ENCODE measurements at regions not wholly inside any gene's neighbourhood (a gene's known extent, or its start where the extent isn't known, plus 50 kb on each side); places are given as distances from the start of the nearest gene placed in this dataset.

DNA sequence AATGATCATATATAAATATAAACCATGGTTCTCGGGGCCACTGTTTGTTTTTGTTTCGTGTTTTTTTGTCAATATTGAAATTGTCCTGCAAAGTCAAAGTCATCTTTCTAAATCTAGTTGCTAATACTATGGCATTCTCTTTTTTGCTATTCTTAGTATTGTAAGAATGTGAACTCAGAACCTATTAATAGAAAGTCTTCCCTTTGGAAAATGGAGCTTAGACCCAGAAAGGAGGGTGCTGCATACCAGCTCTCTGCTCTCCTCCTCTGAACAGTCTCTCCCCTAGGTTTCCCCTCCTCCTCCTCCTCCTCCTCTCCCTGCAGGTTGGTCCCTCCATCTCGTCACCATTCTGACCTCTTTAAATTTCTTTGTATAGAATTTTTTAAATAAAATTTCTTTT is 150.4 kb upstream of the CCN2 start:
- H3K27ac Mint-ChIP-seq (ENCODE audit: low read depth) = no peak overlapping the region
- DNase-seq (ENCODE audit: low spot score in 2 of 2) (no peak), ATAC-seq (replicated peaks; ENCODE audit: extremely low read depth, poor library complexity, severe bottlenecking) (no peak)
- H3K4me3 Mint-ChIP-seq = no peak overlapping the region
- no peaks in the 10 kb centered on the region for H3K4me1 Mint-ChIP-seq
- peaks cover 5% of the 10 kb centered on the region for H3K9me3 Mint-ChIP-seq
- H3K36me3 Mint-ChIP-seq (ENCODE audit: insufficient read depth) = no peaks in the 10 kb centered on the region
- peaks cover 6% of the 10 kb centered on the region for H3K27me3 Mint-ChIP-seq

DNA sequence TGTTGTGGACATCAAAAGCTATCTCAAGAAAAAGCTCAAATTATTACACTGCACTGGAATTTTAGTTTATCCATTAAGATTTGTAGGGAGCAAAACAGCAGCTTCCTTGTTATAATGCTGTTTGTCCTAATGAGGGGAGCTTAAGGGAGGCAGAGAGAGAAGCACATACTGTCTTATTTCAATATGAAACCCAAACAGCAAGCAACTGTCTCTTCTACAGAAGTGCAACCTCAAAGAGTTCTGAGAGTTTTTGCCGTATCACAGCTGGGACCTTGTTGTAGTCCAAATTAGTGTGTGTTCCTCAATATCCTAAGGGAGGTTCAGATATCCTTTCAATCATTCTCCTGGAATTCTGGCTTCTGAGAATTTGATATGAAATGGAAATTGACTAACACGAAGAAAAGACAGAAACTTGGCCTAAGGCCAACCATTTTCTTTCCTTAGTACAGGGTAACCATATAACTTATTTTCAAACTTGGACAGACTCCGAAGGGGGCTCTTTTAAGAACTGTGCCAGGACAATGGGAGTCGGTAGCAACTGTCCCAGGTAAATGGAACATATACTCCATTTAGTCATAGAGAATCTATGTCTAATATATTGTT is 149.3 kb upstream of the CCN2 start:
- no peaks in the 10 kb centered on the region for H3K36me3 Mint-ChIP-seq (ENCODE audit: insufficient read depth)
- ATAC-seq (replicated peaks; ENCODE audit: extremely low read depth, poor library complexity, severe bottlenecking) = no peak
- H3K4me3 Mint-ChIP-seq = no peak overlapping the region
- no peaks in the 10 kb centered on the region for H3K4me1 Mint-ChIP-seq
- peaks cover 6% of the 10 kb centered on the region for H3K27me3 Mint-ChIP-seq
- no peak for DNase-seq (ENCODE audit: low spot score in 2 of 2)
- H3K27ac Mint-ChIP-seq (ENCODE audit: low read depth) = no peak overlapping the region
- H3K9me3 Mint-ChIP-seq = peaks cover 5% of the 10 kb centered on the region

DNA sequence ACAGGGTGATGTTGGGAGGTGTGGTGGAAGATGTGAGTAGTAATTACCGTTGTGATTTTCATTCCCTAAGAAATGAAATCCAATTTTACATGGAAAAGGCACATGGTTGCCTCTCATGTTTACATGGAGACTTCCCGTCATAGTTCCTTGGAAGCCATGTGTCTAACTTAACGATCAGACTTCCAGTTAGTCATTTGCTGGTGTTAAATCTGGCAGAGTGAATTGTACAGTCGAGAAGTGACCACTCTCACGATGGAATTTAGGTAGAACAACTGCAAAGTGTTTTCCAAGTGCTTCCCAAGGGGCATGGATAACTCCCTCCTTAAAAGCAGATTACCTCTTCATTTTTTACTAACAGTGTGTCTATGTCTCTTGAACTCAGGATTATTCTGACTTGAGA is 145.8 kb upstream of the CCN2 start:
- no peak overlapping the region for H3K27ac Mint-ChIP-seq (ENCODE audit: low read depth)
- no peak for ATAC-seq (replicated peaks; ENCODE audit: extremely low read depth, poor library complexity, severe bottlenecking)
- H3K27me3 Mint-ChIP-seq = peaks cover 6% of the 10 kb centered on the region
- H3K9me3 Mint-ChIP-seq = no peaks in the 10 kb centered on the region
- H3K36me3 Mint-ChIP-seq (ENCODE audit: insufficient read depth) = no peaks in the 10 kb centered on the region
- H3K4me1 Mint-ChIP-seq = no peaks in the 10 kb centered on the region
- DNase-seq (ENCODE audit: low spot score in 2 of 2) = no peak
- H3K4me3 Mint-ChIP-seq = no peak overlapping the region

DNA sequence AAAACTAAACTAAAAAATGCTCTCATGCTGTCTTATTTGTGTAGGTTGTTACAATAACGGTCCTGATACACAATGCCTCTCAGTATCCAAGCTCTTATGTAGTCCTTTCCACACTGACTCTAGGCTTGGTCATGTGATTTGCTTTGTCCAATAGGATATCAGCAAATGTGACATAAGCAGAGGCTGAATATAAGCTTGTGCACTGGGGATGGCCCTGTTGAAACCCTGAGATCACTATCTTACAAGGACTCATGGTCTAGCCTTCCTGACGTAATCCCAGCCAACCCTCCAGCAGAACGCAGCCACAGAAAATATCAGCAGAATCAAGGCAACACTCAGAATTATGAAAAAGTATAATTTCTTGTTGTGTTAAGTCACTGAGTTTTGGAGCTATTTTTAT is 145.1 kb upstream of the CCN2 start:
- H3K36me3 Mint-ChIP-seq (ENCODE audit: insufficient read depth) = no peaks in the 10 kb centered on the region
- H3K4me1 Mint-ChIP-seq = no peaks in the 10 kb centered on the region
- no peak for ATAC-seq (replicated peaks; ENCODE audit: extremely low read depth, poor library complexity, severe bottlenecking)
- no peak overlapping the region for H3K4me3 Mint-ChIP-seq
- peaks cover 6% of the 10 kb centered on the region for H3K27me3 Mint-ChIP-seq
- no peak overlapping the region for H3K27ac Mint-ChIP-seq (ENCODE audit: low read depth)
- H3K9me3 Mint-ChIP-seq = no peaks in the 10 kb centered on the region
- DNase-seq (ENCODE audit: low spot score in 2 of 2) = no peak

DNA sequence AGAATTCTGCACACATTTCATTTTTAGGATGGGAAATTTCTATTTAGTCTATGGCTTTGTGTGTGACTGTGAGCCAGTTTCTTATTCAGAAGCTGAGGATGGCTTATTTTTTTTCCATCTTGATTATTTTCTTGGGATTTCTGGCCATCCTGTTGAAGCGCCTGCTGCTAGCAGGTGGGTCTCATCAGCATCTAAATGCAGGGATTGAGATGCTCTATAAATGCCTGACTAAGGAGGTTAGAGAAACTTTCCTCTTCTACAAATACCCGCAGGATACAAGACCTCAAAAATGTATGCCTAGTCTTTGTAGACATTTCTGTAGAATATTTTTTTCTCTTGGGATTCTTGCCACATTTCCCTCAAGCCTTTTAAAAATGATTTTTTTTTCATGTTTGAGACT is 138.0 kb upstream of the CCN2 start:
- peaks cover 6% of the 10 kb centered on the region for H3K9me3 Mint-ChIP-seq
- ATAC-seq (replicated peaks; ENCODE audit: extremely low read depth, poor library complexity, severe bottlenecking) (no peak), DNase-seq (ENCODE audit: low spot score in 2 of 2) (no peak)
- no peak overlapping the region for H3K27ac Mint-ChIP-seq (ENCODE audit: low read depth)
- no peak overlapping the region for H3K4me3 Mint-ChIP-seq
- no peaks in the 10 kb centered on the region for H3K4me1 Mint-ChIP-seq
- H3K36me3 Mint-ChIP-seq (ENCODE audit: insufficient read depth) = no peaks in the 10 kb centered on the region
- no peaks in the 10 kb centered on the region for H3K27me3 Mint-ChIP-seq

DNA sequence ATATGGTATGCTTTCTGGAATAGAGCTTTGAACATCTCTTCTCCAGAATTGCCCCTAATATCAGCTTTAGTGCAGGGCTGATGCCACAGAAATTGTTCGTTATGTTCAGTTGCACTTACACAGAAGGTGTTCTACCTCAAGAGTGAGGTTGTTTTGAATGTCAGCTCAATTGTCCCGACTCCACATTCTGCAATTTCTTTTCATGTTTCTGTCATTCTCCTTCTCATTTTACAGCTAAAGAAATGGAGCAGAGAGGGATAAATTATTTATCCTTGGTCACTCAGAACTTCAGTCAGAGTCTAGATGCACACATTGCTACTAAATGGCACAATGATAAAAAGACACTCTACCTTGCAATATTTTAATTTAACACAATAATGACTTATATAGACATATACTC is 137.0 kb upstream of the CCN2 start:
- H3K9me3 Mint-ChIP-seq = peaks cover 6% of the 10 kb centered on the region
- no peak overlapping the region for H3K27ac Mint-ChIP-seq (ENCODE audit: low read depth)
- H3K36me3 Mint-ChIP-seq (ENCODE audit: insufficient read depth) = no peaks in the 10 kb centered on the region
- H3K4me3 Mint-ChIP-seq = no peak overlapping the region
- no peaks in the 10 kb centered on the region for H3K4me1 Mint-ChIP-seq
- no peak for DNase-seq (ENCODE audit: low spot score in 2 of 2)
- H3K27me3 Mint-ChIP-seq = no peaks in the 10 kb centered on the region
- no peak for ATAC-seq (replicated peaks; ENCODE audit: extremely low read depth, poor library complexity, severe bottlenecking)

DNA sequence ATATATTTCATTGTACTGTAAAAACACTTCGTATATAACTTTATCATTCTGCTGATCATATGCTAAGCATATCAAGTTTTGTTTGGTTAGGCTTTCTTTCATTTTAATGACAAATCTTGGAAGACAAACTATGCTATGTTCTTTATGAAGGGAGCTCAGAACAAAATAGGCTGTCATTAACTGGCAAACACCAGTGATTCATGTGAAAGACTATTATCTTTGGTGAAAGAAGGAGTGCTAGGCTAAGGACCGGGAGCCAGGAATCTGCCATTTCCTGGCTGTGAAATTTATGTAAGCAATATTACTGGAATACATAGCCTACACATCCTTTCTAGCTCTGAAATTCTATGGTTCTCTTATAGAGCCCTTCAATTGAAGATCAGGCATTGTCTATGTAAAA is 136.2 kb upstream of the CCN2 start:
- no peaks in the 10 kb centered on the region for H3K36me3 Mint-ChIP-seq (ENCODE audit: insufficient read depth)
- ATAC-seq (replicated peaks; ENCODE audit: extremely low read depth, poor library complexity, severe bottlenecking) = no peak
- no peak for DNase-seq (ENCODE audit: low spot score in 2 of 2)
- H3K4me1 Mint-ChIP-seq = no peaks in the 10 kb centered on the region
- no peak overlapping the region for H3K27ac Mint-ChIP-seq (ENCODE audit: low read depth)
- H3K27me3 Mint-ChIP-seq = no peaks in the 10 kb centered on the region
- no peak overlapping the region for H3K4me3 Mint-ChIP-seq
- H3K9me3 Mint-ChIP-seq = peaks cover 6% of the 10 kb centered on the region

DNA sequence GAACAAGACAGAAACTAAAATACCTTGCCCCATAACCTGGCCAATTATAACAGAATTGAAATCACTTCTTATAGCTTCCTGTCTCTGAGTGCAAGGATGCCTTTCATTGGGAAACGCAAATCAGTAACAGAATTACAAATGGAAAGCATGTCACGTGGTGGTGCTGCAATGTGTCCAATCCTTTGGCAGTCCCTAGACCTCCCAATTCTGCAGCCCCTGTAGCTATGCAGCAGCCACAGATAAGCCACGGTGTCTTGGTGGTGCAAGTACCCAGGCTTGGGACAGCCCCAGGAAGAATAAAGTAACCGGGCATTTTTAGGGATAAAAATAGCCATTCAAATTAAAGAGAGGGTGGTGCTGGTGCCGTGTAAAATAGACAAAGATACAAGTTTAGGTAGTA is 134.6 kb upstream of the CCN2 start:
- H3K9me3 Mint-ChIP-seq = peaks cover 3% of the 10 kb centered on the region
- no peaks in the 10 kb centered on the region for H3K4me1 Mint-ChIP-seq
- ATAC-seq (replicated peaks; ENCODE audit: extremely low read depth, poor library complexity, severe bottlenecking) (no peak), DNase-seq (ENCODE audit: low spot score in 2 of 2) (no peak)
- H3K36me3 Mint-ChIP-seq (ENCODE audit: insufficient read depth) = no peaks in the 10 kb centered on the region
- H3K4me3 Mint-ChIP-seq = no peak overlapping the region
- H3K27me3 Mint-ChIP-seq = no peaks in the 10 kb centered on the region
- H3K27ac Mint-ChIP-seq (ENCODE audit: low read depth) = no peak overlapping the region

DNA sequence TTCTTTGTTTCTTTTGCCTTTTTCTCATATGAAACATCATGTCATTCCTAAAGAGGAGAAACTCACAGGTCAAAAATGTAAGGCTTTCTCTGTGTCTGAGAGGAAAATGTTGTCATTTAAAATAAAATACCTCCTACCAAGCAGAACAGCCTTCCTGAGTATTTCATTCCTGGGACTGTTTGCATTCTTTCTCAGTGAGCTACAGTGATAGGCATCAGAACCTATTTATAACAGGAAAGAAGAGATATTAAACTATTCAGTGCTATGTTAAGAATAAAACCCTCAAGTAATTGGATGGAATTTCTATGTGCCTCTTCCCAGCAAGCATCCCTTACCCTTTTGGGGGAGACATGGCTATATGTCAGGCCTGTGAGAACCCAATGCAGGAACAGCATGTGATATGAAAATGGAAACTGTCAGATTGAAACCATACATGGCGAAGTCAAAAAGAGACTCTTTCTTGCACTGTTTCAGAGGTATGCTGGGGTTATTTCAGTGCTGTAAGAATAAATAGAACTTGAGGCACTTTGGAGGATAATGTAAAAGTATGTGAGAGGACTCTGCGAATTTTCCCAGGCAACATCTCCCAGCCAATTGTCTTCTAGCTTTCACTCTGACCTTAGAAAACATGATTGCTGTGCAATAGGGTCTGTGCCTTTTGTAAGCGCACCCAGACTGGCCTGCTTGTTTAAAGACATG is 133.8 kb upstream of the CCN2 start:
- no peaks in the 10 kb centered on the region for H3K27me3 Mint-ChIP-seq
- no peaks in the 10 kb centered on the region for H3K9me3 Mint-ChIP-seq
- ATAC-seq (replicated peaks; ENCODE audit: extremely low read depth, poor library complexity, severe bottlenecking) (no peak), DNase-seq (ENCODE audit: low spot score in 2 of 2) (no peak)
- H3K4me1 Mint-ChIP-seq = no peaks in the 10 kb centered on the region
- H3K36me3 Mint-ChIP-seq (ENCODE audit: insufficient read depth) = no peaks in the 10 kb centered on the region
- H3K27ac Mint-ChIP-seq (ENCODE audit: low read depth) = no peak overlapping the region
- no peak overlapping the region for H3K4me3 Mint-ChIP-seq

DNA sequence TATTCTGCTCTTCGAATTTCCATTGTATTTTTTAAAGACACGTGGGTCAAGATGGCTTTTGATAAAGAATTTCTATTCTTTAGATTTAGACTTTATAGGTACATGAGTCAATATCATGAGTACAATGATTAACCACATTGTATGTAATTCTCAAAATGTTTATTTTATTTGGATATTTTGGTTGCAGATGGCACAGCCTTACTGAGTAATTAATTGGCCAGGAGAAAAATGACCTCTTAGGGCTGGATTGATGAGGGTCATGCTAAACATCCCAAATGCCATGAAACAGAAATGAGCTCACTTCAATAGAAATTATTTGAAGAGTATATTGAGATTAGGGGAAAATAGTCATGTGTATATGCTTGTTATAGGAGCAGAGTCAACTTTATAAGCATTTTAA is 131.2 kb upstream of the CCN2 start:
- Mint-ChIP-seq H3K9me3 (no peaks in the 10 kb centered on the region), H3K36me3 (ENCODE audit: insufficient read depth) (no peaks in the 10 kb centered on the region), H3K4me1 (no peaks in the 10 kb centered on the region), H3K4me3 (no peak overlapping the region), H3K27me3 (no peaks in the 10 kb centered on the region), H3K27ac (ENCODE audit: low read depth) (no peak overlapping the region)
- ATAC-seq (replicated peaks; ENCODE audit: extremely low read depth, poor library complexity, severe bottlenecking) = no peak
- no peak for DNase-seq (ENCODE audit: low spot score in 2 of 2)

DNA sequence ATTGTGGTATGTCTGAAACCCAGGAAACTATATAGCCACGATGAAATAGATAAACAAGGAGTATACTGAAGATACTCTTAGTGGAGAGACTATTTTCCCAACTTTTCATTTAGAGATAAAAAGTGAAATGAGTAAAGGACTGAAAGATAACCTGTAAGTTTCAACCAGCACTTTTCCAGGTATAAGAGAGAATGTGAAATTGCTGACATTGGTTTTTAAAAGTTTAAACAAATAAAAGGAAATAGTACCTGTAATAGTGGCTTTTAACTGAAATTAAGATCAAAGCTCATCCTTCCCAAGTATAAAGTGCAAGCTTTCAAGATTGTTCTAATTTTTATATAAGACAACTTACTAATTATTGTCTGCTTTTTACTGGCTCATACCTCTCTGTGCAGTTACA is 130.2 kb upstream of the CCN2 start:
- Mint-ChIP-seq H3K4me3 (no peak overlapping the region), H3K27me3 (no peaks in the 10 kb centered on the region), H3K36me3 (ENCODE audit: insufficient read depth) (no peaks in the 10 kb centered on the region), H3K4me1 (no peaks in the 10 kb centered on the region), H3K27ac (ENCODE audit: low read depth) (no peak overlapping the region), H3K9me3 (no peaks in the 10 kb centered on the region)
- DNase-seq (ENCODE audit: low spot score in 2 of 2) (no peak), ATAC-seq (replicated peaks; ENCODE audit: extremely low read depth, poor library complexity, severe bottlenecking) (no peak)

DNA sequence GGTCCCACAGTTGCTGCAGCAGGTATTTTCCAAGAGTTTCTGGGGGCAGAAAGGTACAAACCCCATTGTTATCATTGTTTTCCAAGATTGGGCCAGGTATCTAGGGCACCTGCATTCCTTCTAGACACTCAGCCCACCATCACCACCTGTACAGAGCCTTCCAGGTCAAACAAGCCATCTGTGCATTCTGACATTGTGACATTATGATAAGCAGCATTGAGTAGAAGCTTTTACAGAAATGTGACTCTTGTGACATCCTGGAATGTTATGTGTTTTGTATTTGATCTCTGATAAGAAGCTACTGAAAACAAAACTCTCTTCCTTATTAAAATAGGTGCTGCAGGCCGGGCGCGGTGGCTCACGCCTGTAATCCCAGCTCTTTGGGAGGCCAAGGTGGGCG is 128.1 kb upstream of the CCN2 start:
- Mint-ChIP-seq H3K27ac (ENCODE audit: low read depth) (no peak overlapping the region), H3K4me1 (no peaks in the 10 kb centered on the region), H3K9me3 (no peaks in the 10 kb centered on the region), H3K4me3 (no peak overlapping the region), H3K36me3 (ENCODE audit: insufficient read depth) (no peaks in the 10 kb centered on the region), H3K27me3 (no peaks in the 10 kb centered on the region)
- ATAC-seq (replicated peaks; ENCODE audit: extremely low read depth, poor library complexity, severe bottlenecking) = no peak
- no peak for DNase-seq (ENCODE audit: low spot score in 2 of 2)

DNA sequence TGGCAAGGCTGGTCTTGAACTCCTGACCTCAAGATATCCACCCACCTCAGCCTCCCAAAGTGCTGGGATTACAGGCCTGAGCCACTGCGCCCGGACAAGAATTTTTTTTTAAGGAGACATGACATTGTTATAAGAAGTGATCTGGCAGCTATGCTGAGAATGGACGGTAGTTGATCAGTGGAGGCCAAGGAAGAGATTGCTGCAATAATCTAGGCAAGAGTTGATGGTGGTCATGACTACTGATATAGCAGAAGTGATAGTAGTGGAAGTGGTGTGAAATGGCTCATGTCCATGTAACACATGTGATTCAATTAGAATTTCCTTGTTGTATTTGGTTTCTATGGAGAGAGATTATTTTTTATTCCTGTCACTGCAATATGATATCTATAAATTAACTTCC is 125.3 kb upstream of the CCN2 start:
- Mint-ChIP-seq H3K4me1 (no peaks in the 10 kb centered on the region), H3K9me3 (no peaks in the 10 kb centered on the region), H3K36me3 (ENCODE audit: insufficient read depth) (no peaks in the 10 kb centered on the region), H3K27ac (ENCODE audit: low read depth) (no peak overlapping the region), H3K27me3 (no peaks in the 10 kb centered on the region), H3K4me3 (no peak overlapping the region)
- ATAC-seq (replicated peaks; ENCODE audit: extremely low read depth, poor library complexity, severe bottlenecking) = no peak
- DNase-seq (ENCODE audit: low spot score in 2 of 2) = no peak
